ENCODE measurements at regions not wholly inside any gene's neighbourhood (a gene's known extent, or its start where the extent isn't known, plus 50 kb on each side); places are given as distances from the start of the nearest gene placed in this dataset.
A peak's percentile ranks its signal among the peaks of the same experiment; 100 is the strongest.

GRCh38 chrX:76228499-76228898 lies 55.6 kb downstream of the PBDC1 start:
- DNase-seq = no peak
- in situ Hi-C loops (cut with HindIII; ENCODE audit: low pct_ligation_motif_present, low pct_unique_long_range_greater_than_20kb, low sequenced_read_pairs) = no loop called here

- in situ Hi-C loops (cut with HindIII; ENCODE audit: low pct_ligation_motif_present, low pct_unique_long_range_greater_than_20kb, low sequenced_read_pairs) = no loop called here
- DNase-seq = no peak
Measured at GRCh38 chrX:76248901-76249300, 76.0 kb downstream of the PBDC1 start.

- DNase-seq = peak; percentile 30
- in situ Hi-C loops (cut with HindIII; ENCODE audit: low pct_ligation_motif_present, low pct_unique_long_range_greater_than_20kb, low sequenced_read_pairs) = no loop called here
Measured at GRCh38 chrX:76253432-76253831, 80.6 kb downstream of the PBDC1 start.

GRCh38 chrX:76279007-76279406 lies 106.1 kb downstream of the PBDC1 start:
- in situ Hi-C loops (cut with HindIII; ENCODE audit: low pct_ligation_motif_present, low pct_unique_long_range_greater_than_20kb, low sequenced_read_pairs) = no loop called here
- DNase-seq = peak; percentile 26
